ENCODE measurements at regions not wholly inside any gene's neighbourhood (a gene's known extent, or its start where the extent isn't known, plus 50 kb on each side); places are given as distances from the start of the nearest gene placed in this dataset.

GRCh38 chr12:92197815-92198214, 52.2 kb upstream of the BTG1 start:
- H3K36me3 ChIP-seq (ENCODE audit: insufficient read depth, low read length): no peaks in the 10 kb centered on the region
- peaks cover 8% of the 10 kb centered on the region for H3K4me1 ChIP-seq (ENCODE audit: control insufficient read depth, insufficient read depth, low read length)
- no peak overlapping the region for H3K4me2 ChIP-seq (ENCODE audit: low read length)
- no peaks in the 10 kb centered on the region for H3K9me3 ChIP-seq (replicated peaks; ENCODE audit: low read length)
- no peak overlapping the region for H3K9ac ChIP-seq (ENCODE audit: low read depth, low read length)
- no peak overlapping the region for H3K4me3 ChIP-seq (ENCODE audit: low read length)
- no peaks in the 10 kb centered on the region for H3K27me3 ChIP-seq (ENCODE audit: control insufficient read depth, insufficient read depth, low read length)

GRCh38 chr12:92196368-92196767, 50.7 kb upstream of the BTG1 start:
- no peaks in the 10 kb centered on the region for H3K9me3 ChIP-seq (replicated peaks; ENCODE audit: low read length)
- H3K27me3 ChIP-seq (ENCODE audit: control insufficient read depth, insufficient read depth, low read length): no peaks in the 10 kb centered on the region

More at GRCh38 chr12:92196368-92196767, 50.7 kb upstream of the BTG1 start:
- Histone ChIP-seq H3K36me3 (ENCODE audit: insufficient read depth, low read length) (no peaks in the 10 kb centered on the region), H3K4me2 (ENCODE audit: low read length) (no peak overlapping the region), H3K9ac (ENCODE audit: low read depth, low read length) (no peak overlapping the region), H3K4me1 (ENCODE audit: control insufficient read depth, insufficient read depth, low read length) (peaks cover 8% of the 10 kb centered on the region), H3K4me3 (ENCODE audit: low read length) (no peak overlapping the region)

Data from skeletal muscle satellite cell (primary cell).